ENCODE measurements at regions not wholly inside any gene's neighbourhood (a gene's known extent, or its start where the extent isn't known, plus 50 kb on each side); places are given as distances from the start of the nearest gene placed in this dataset.

DNA sequence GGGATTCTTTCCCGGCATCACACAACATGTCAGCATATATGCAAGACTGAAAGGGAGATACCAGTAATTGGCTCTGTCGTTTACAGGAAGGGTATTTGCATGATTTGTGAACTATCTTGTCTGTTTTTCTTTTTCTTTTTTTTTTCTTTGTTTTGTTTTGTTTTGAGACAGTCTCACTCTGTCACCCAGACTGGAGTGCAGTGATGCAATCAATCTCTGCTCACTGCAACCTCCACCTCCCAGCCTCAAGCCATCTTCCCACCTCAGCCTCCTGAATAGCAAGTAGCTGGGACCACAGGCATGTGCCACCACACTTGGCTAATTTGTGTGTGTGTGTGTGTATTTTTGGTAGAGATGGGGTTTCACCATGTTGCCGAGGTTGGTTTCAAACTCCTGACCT is 262.7 kb upstream of the F9 start:
- TF ChIP-seq, protein P1, sequence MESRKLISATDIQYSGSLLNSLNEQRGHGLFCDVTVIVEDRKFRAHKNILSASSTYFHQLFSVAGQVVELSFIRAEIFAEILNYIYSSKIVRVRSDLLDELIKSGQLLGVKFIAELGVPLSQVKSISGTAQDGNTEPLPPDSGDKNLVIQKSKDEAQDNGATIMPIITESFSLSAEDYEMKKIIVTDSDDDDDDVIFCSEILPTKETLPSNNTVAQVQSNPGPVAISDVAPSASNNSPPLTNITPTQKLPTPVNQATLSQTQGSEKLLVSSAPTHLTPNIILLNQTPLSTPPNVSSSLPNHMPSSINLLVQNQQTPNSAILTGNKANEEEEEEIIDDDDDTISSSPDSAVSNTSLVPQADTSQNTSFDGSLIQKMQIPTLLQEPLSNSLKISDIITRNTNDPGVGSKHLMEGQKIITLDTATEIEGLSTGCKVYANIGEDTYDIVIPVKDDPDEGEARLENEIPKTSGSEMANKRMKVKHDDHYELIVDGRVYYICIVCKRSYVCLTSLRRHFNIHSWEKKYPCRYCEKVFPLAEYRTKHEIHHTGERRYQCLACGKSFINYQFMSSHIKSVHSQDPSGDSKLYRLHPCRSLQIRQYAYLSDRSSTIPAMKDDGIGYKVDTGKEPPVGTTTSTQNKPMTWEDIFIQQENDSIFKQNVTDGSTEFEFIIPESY (IDR thresholded peaks at IDR 0.05) = no peak
- TF ChIP-seq HNF4A (conservative IDR thresholded peaks at IDR 0.05) = no peak
- TF ChIP-seq SP1 (IDR thresholded peaks at IDR 0.05) = no peak
- TF ChIP-seq, protein P2, sequence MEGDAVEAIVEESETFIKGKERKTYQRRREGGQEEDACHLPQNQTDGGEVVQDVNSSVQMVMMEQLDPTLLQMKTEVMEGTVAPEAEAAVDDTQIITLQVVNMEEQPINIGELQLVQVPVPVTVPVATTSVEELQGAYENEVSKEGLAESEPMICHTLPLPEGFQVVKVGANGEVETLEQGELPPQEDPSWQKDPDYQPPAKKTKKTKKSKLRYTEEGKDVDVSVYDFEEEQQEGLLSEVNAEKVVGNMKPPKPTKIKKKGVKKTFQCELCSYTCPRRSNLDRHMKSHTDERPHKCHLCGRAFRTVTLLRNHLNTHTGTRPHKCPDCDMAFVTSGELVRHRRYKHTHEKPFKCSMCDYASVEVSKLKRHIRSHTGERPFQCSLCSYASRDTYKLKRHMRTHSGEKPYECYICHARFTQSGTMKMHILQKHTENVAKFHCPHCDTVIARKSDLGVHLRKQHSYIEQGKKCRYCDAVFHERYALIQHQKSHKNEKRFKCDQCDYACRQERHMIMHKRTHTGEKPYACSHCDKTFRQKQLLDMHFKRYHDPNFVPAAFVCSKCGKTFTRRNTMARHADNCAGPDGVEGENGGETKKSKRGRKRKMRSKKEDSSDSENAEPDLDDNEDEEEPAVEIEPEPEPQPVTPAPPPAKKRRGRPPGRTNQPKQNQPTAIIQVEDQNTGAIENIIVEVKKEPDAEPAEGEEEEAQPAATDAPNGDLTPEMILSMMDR (IDR thresholded peaks at IDR 0.05; ENCODE audit: low read depth, low read length, missing input control) = no peak
- no peak for TF ChIP-seq EGR1 (IDR thresholded peaks at IDR 0.05; ENCODE audit: low read depth in 2 of 2)
- no peak for TF ChIP-seq FOXA2 (IDR thresholded peaks at IDR 0.05)
- TF ChIP-seq FOXA1 (IDR thresholded peaks at IDR 0.05) = no peak
- TF ChIP-seq HNF4G (IDR thresholded peaks at IDR 0.05) = no peak
- TF ChIP-seq YY1 (IDR thresholded peaks at IDR 0.05) = no peak
- TF ChIP-seq, protein P3, sequence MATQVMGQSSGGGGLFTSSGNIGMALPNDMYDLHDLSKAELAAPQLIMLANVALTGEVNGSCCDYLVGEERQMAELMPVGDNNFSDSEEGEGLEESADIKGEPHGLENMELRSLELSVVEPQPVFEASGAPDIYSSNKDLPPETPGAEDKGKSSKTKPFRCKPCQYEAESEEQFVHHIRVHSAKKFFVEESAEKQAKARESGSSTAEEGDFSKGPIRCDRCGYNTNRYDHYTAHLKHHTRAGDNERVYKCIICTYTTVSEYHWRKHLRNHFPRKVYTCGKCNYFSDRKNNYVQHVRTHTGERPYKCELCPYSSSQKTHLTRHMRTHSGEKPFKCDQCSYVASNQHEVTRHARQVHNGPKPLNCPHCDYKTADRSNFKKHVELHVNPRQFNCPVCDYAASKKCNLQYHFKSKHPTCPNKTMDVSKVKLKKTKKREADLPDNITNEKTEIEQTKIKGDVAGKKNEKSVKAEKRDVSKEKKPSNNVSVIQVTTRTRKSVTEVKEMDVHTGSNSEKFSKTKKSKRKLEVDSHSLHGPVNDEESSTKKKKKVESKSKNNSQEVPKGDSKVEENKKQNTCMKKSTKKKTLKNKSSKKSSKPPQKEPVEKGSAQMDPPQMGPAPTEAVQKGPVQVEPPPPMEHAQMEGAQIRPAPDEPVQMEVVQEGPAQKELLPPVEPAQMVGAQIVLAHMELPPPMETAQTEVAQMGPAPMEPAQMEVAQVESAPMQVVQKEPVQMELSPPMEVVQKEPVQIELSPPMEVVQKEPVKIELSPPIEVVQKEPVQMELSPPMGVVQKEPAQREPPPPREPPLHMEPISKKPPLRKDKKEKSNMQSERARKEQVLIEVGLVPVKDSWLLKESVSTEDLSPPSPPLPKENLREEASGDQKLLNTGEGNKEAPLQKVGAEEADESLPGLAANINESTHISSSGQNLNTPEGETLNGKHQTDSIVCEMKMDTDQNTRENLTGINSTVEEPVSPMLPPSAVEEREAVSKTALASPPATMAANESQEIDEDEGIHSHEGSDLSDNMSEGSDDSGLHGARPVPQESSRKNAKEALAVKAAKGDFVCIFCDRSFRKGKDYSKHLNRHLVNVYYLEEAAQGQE (IDR thresholded peaks at IDR 0.05) = no peak
- TF ChIP-seq, protein P4, sequence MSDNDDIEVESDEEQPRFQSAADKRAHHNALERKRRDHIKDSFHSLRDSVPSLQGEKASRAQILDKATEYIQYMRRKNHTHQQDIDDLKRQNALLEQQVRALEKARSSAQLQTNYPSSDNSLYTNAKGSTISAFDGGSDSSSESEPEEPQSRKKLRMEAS (IDR thresholded peaks at IDR 0.05) = no peak
- TF ChIP-seq, protein P5, sequence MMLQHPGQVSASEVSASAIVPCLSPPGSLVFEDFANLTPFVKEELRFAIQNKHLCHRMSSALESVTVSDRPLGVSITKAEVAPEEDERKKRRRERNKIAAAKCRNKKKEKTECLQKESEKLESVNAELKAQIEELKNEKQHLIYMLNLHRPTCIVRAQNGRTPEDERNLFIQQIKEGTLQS (IDR thresholded peaks at IDR 0.05) = no peak
- H3K4me3 ChIP-seq (ENCODE audit: low read depth in 1 of 3, low read length in 3 of 3) = no peak overlapping the region
- H3K27ac ChIP-seq (ENCODE audit: low read depth in 1 of 2, low read length in 2 of 2) = no peak overlapping the region
- H3K4me1 ChIP-seq (ENCODE audit: control insufficient read depth in 4 of 4, insufficient read depth in 4 of 4, low read length in 3 of 4) = no peaks in the 10 kb centered on the region
- no peaks in the 10 kb centered on the region for H3K9me3 ChIP-seq (ENCODE audit: control insufficient read depth in 4 of 4, low read length in 3 of 4)
- DNase-seq (ENCODE audit: low spot score) = no peak
- H3K9ac ChIP-seq (ENCODE audit: low read depth in 1 of 2, low read length in 2 of 2) = no peak overlapping the region
- no peaks in the 10 kb centered on the region for H3K36me3 ChIP-seq (ENCODE audit: control insufficient read depth in 4 of 4, insufficient read depth in 3 of 4, low read depth in 1 of 4, low read length in 3 of 4)
- no peaks in the 10 kb centered on the region for H3K27me3 ChIP-seq (ENCODE audit: control insufficient read depth in 4 of 4, insufficient read depth in 4 of 4, low read length in 3 of 4)
- WGBS = 87% methylated on average over 3 of the region's 3 CpGs

DNA sequence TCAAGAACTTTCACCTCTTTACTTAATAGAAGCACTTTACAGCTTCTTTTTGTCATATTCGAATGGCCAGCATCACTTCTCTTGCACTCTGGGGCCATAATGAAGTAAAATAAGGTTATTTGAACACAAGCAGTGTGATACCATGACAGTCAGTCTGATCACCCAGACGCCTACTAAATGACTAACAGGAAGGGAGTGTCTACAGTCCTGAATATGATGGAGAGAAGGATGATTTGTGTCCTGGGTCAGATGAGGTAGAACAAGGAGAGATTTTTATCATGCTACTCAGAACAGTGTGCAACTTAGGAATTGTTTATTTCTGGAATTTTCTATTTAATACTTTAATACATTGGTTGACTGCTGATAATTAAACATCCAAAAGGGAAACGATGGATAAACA is 284.2 kb upstream of the F9 start:
- Histone ChIP-seq H3K27ac (ENCODE audit: low read depth in 1 of 2, low read length in 2 of 2) (no peak overlapping the region), H3K9ac (ENCODE audit: low read depth in 1 of 2, low read length in 2 of 2) (no peak overlapping the region), H3K27me3 (ENCODE audit: control insufficient read depth in 4 of 4, insufficient read depth in 4 of 4, low read length in 3 of 4) (peaks cover 0 to 2% (median 0%) of the 10 kb centered on the region in 4 donors), H3K36me3 (ENCODE audit: control insufficient read depth in 4 of 4, insufficient read depth in 3 of 4, low read depth in 1 of 4, low read length in 3 of 4) (no peaks in the 10 kb centered on the region), H3K9me3 (ENCODE audit: control insufficient read depth in 4 of 4, low read length in 3 of 4) (peaks cover 0 to 1% (median 0%) of the 10 kb centered on the region in 4 donors), H3K4me3 (ENCODE audit: low read depth in 1 of 3, low read length in 3 of 3) (no peak overlapping the region), H3K4me1 (ENCODE audit: control insufficient read depth in 4 of 4, insufficient read depth in 4 of 4, low read length in 3 of 4) (no peaks in the 10 kb centered on the region)
- WGBS = 80% methylated on average over 3 of the region's 3 CpGs
- no peak for TF ChIP-seq NR2F2 (IDR thresholded peaks at IDR 0.05)
- TF ChIP-seq GABPA (IDR thresholded peaks at IDR 0.05 in 1 of 2, conservative IDR thresholded peaks at IDR 0.05 in 1 of 2) = no peak
- DNase-seq (ENCODE audit: low spot score) = no peak
